Urothelium cell line (cell line): ENCODE measurements at regions not wholly inside any gene's neighbourhood (a gene's known extent, or its start where the extent isn't known, plus 50 kb on each side); places are given as distances from the start of the nearest gene placed in this dataset.
"Not testable (repeated sequence)": the region's sequence is repeated elsewhere in the genome, so short reads cannot be mapped to it uniquely, and the experiment has no call there.

Experiments used
- DNase-seq: peaks from one replicate; pipeline ENCODE4 v3.0.0; 2011; ENCODE audit warnings: low spot score, mixed read lengths
- FAIRE-seq: peaks from 2 replicates; lab custom pipeline; 2011; peaks lifted over from hg19 to GRCh38; lab: Jason Lieb, UNC

DNA sequence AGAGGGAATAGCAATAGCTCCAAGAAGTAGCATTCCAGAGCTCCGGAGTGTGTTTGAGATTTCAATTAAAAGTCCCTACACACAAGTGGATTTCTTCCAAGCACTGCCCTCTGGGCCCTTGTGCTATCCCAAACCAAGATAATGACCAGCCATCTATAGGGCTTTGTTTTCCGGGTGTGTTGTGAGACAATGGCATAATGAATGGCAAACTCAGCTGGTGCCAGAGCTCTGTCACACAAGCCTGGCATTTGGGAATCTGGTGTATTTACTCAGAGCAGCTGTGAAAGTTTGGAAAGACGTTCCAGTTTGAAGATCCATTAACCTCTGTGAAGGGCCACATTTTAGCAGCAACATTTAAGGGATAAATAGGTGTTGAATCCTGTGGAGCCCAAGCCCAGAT is 61.2 kb upstream of the TMTC2 start:
- DNase-seq (no peak), FAIRE-seq (no peak)

DNA sequence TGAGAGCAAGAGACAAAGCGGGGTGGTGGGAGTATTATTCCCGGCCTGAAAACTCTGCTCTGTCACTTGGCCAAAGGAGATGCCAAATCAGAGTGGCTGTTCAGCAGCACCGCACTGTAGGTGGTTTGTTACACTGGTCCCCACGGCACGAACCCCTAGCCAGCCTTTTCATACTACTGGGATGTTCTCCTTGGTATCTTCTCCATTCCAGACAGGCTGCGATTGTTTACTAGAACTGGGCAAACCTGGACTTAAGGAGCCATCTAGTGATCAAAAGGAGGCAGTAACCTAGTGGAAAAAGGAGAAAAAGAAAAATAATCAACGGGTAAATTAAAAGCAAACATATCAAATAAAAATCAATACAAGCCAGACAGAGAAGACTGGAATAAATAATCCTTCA is 58.9 kb upstream of the TMTC2 start:
- FAIRE-seq (no peak), DNase-seq (peak; percentile 23)

- DNase-seq, FAIRE-seq: not testable (repeated sequence)
Observed at GRCh38 chr12:82634495-82635258, 52.0 kb upstream of the TMTC2 start.

DNA sequence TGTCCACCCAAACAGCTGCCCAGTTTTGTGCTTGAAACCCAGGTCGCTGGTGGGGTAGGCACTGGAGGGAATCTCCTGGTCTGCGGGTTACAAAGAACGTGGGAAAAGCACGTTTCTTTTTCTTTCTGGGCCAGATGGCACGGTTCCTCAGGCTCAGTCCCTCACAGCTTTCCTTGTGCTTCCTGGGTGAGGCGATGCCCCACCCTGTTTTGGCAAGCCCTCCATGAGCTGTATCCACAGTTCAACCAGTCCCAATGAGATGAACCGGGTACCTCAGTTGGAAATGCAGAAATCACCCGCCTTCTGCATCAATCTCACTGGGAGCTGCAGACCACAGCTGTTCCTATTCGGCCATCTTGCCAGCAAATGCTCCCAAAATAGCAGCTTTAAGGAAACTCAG is 51.4 kb upstream of the TMTC2 start:
- no peak for FAIRE-seq
- DNase-seq, result no peak
